SK-N-SH treated with all-trans-retinoic acid at 6 μM for 48 hours (cell line): ENCODE measurements at regions not wholly inside any gene's neighbourhood (a gene's known extent, or its start where the extent isn't known, plus 50 kb on each side); places are given as distances from the start of the nearest gene placed in this dataset.

Source experiments
- ATAC-seq: fragments of 200-7000 bp; cut with Tn5 transposase; 3 replicates; pipeline ENCODE4 v1.9.1; 2020; ENCODE audit warnings: mild to moderate bottlenecking, moderate library complexity
- ARNTL ChIP-seq: fragments of 450-650 bp; formaldehyde crosslinking; IDR thresholded peaks from 2 replicates; pipeline ENCODE4 v1.5.0; 2020; ENCODE audit warnings: low read depth, mild to moderate bottlenecking, moderate library complexity, borderline replicate concordance
- BACH2 ChIP-seq: fragments of 250-450 bp; sonication (Bioruptor Pico); IDR thresholded peaks from 2 replicates; pipeline ENCODE4 v1.9.0; 2021; ENCODE audit warnings: mild to moderate bottlenecking, borderline replicate concordance
- CREB5 ChIP-seq: fragments of 250-450 bp; sonication (Bioruptor Pico); IDR thresholded peaks from 2 replicates; pipeline ENCODE4 v1.5.1; 2020; ENCODE audit warnings: low read depth, mild to moderate bottlenecking, moderate library complexity
- CSDC2 ChIP-seq: fragments of 250-450 bp; sonication (Bioruptor Pico); IDR thresholded peaks from 2 replicates; pipeline ENCODE4 v1.5.0; 2020; ENCODE audit warnings: mild to moderate bottlenecking, moderate library complexity
- ESRRG ChIP-seq: fragments of 250-450 bp; sonication (Bioruptor Pico); IDR thresholded peaks from 2 replicates; pipeline ENCODE4 v1.6.1; 2021; ENCODE audit warnings: mild to moderate bottlenecking
- GLIS3 ChIP-seq: fragments of 250-450 bp; sonication (Bioruptor Pico); IDR thresholded peaks from 2 replicates; pipeline ENCODE4 v1.5.0; 2020; ENCODE audit warnings: mild to moderate bottlenecking, moderate library complexity
- ISL1 ChIP-seq: fragments of 250-450 bp; sonication (Bioruptor Pico); IDR thresholded peaks from 2 replicates; pipeline ENCODE4 v2.1.2; 2022; ENCODE audit warnings: mild to moderate bottlenecking, moderate library complexity
- OSR1 ChIP-seq: fragments of 250-450 bp; sonication (Bioruptor Pico); IDR thresholded peaks from 2 replicates; pipeline ENCODE4 v1.8.0; 2022; ENCODE audit warnings: moderate library complexity, mild to moderate bottlenecking, inconsistent platforms
- PATZ1 ChIP-seq: fragments of 250-450 bp; sonication (Bioruptor Pico); IDR thresholded peaks from 2 replicates; pipeline ENCODE4 v1.8.0; 2020; ENCODE audit warnings: mild to moderate bottlenecking, moderate library complexity, borderline replicate concordance
- POU6F1 ChIP-seq: fragments of 250-450 bp; sonication (Bioruptor Pico); IDR thresholded peaks from 2 replicates; pipeline ENCODE4 v1.8.0; 2021; ENCODE audit warnings: low read depth, mild to moderate bottlenecking, moderate library complexity, borderline replicate concordance
- PPARA ChIP-seq: fragments of 250-450 bp; sonication (Bioruptor Pico); IDR thresholded peaks from 2 replicates; pipeline ENCODE4 v1.5.0; 2020; ENCODE audit warnings: mild to moderate bottlenecking, borderline replicate concordance
- RARB ChIP-seq: fragments of 250-450 bp; sonication (Bioruptor Pico); IDR thresholded peaks from 2 replicates; pipeline ENCODE4 v1.8.0; 2021; ENCODE audit warnings: mild to moderate bottlenecking, moderate library complexity
- SNAI2 ChIP-seq: fragments of 250-450 bp; sonication (Bioruptor Pico); IDR thresholded peaks from 2 replicates; pipeline ENCODE4 v1.5.0; 2020; ENCODE audit warnings: mild to moderate bottlenecking, moderate library complexity
- TCF4 ChIP-seq: fragments of 250-450 bp; sonication (Bioruptor Pico); IDR thresholded peaks from 2 replicates; pipeline ENCODE4 v1.8.0; 2021; ENCODE audit warnings: mild to moderate bottlenecking, moderate library complexity, borderline replicate concordance
- TOX ChIP-seq: fragments of 250-450 bp; sonication (Bioruptor Pico); IDR thresholded peaks from 2 replicates; pipeline ENCODE4 v1.8.0; 2021; ENCODE audit warnings: mild to moderate bottlenecking, moderate library complexity, borderline replicate concordance
- ZC3H10 ChIP-seq: fragments of 250-450 bp; sonication (Bioruptor Pico); IDR thresholded peaks from 2 replicates; pipeline ENCODE4 v1.5.1; 2021; ENCODE audit warnings: mild to moderate bottlenecking, moderate library complexity
- ZNF565 ChIP-seq: fragments of 450-650 bp; formaldehyde crosslinking; conservative IDR thresholded peaks from 2 replicates; pipeline ENCODE4 v1.5.0; 2020; ENCODE audit warnings: low read depth, mild to moderate bottlenecking, moderate library complexity
- ZNF8 ChIP-seq: fragments of 450-650 bp; formaldehyde crosslinking; IDR thresholded peaks from 2 replicates; pipeline ENCODE4 v1.5.0; 2020; ENCODE audit warnings: mild to moderate bottlenecking, moderate library complexity
- TF ChIP-seq, protein P1 (sequence below): fragments of 250-450 bp; sonication (Bioruptor Pico); IDR thresholded peaks from 2 replicates; pipeline ENCODE4 v1.5.1; 2021; ENCODE audit warnings: mild to moderate bottlenecking, moderate library complexity

DNA sequence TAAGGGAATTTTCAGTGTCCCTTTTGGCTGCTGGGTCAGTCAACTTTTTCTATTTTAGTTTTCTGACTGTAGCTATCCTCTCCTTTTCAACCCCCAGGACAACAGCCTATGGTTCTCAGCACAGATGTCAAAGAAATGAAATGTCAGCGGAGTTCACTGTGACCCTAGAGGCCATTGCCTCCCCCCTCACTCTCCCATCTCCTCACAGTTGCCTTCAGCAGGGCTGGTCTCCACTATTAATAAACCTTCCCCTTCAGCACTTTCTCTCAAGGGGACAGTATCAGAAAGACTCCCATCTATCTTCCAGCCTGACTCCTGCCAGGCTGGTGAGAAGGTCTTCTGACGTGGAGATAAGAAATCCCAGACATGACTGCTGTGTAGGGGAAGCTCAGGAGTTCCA, 137.1 kb upstream of the WSCD2 start:
- no peak for TF ChIP-seq ZC3H10 (CRISPR knock-in tag)
- TF ChIP-seq TCF4 (CRISPR knock-in tag) = no peak
- no peak for TF ChIP-seq OSR1 (CRISPR knock-in tag)
- no peak for TF ChIP-seq ZNF8 (CRISPR knock-in tag)
- no peak for TF ChIP-seq ESRRG
- TF ChIP-seq BACH2 (CRISPR knock-in tag) = no peak
- TF ChIP-seq PPARA (CRISPR knock-in tag) = no peak
- TF ChIP-seq ISL1 = no peak

DNA sequence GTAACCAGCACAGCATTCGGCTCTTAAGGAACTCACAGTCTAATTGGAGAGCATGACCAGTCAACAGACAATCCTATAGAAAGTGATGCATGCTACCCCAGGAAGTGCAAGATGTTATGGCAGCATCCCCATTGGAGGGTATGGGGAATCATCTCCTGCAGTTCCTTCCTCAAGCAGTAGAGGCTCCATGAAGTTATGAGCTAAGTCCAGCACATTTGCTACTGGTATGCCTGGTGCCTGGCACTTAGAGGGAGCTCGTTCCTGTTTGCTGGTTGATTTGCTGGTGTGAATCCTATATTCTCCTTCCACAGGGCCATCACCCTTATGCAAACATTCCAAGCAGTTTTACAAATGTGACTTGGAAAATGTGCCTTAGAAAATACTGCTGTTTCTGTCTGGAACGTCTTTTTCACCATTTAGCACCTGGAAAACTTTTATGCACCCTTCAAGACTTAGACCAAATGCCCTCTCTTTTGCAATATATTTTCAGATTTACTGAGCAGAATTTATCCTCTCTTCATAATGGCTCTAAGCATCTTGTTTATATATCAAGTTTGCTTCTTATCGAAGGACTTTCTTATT, 136.1 kb upstream of the WSCD2 start:
- no peak for ATAC-seq

More for the DNA sequence above, 137.1 kb upstream of the WSCD2 start:
- no peak for ATAC-seq

DNA sequence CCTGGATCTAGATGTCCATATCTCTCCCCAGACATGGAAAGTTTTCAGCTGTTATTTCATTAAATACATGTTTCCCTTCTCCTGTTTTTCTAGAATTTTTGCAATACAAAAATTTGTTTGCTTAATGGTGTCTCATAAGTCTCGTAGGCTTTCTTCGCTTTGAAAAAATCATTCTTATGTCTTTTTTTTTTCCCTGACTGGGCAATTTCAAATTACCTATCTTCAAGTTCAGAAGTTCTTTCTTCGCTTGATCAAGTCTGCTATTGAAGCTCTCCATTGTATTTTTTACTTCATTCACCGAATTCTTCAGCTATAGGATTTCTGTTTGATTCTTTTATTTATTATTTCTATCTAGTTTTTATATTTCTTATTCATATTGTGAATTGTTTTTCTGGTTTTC, 130.2 kb upstream of the WSCD2 start:
- no peak for ATAC-seq
- TF ChIP-seq OSR1 (CRISPR knock-in tag) (no peak), CSDC2 (CRISPR knock-in tag) (no peak), CREB5 (CRISPR knock-in tag) (no peak), SNAI2 (no peak)
- TF ChIP-seq, protein P1, sequence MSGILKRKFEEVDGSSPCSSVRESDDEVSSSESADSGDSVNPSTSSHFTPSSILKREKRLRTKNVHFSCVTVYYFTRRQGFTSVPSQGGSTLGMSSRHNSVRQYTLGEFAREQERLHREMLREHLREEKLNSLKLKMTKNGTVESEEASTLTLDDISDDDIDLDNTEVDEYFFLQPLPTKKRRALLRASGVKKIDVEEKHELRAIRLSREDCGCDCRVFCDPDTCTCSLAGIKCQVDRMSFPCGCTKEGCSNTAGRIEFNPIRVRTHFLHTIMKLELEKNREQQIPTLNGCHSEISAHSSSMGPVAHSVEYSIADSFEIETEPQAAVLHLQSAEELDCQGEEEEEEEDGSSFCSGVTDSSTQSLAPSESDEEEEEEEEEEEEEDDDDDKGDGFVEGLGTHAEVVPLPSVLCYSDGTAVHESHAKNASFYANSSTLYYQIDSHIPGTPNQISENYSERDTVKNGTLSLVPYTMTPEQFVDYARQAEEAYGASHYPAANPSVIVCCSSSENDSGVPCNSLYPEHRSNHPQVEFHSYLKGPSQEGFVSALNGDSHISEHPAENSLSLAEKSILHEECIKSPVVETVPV (CRISPR knock-in tag) = no peak

More for the DNA sequence above, 136.1 kb upstream of the WSCD2 start:
- TF ChIP-seq TOX (CRISPR knock-in tag) (no peak), BACH2 (CRISPR knock-in tag) (no peak), PPARA (CRISPR knock-in tag) (no peak), POU6F1 (CRISPR knock-in tag) (no peak), RARB (CRISPR knock-in tag) (no peak), GLIS3 (CRISPR knock-in tag) (no peak), PATZ1 (CRISPR knock-in tag) (no peak), ZNF8 (CRISPR knock-in tag) (no peak), ISL1 (no peak), ZC3H10 (CRISPR knock-in tag) (no peak), ARNTL (CRISPR knock-in tag) (no peak)

- no peak for ATAC-seq
- no peak for TF ChIP-seq OSR1 (CRISPR knock-in tag)
- no peak for TF ChIP-seq ZC3H10 (CRISPR knock-in tag)
- TF ChIP-seq RARB (CRISPR knock-in tag) = no peak
- TF ChIP-seq GLIS3 (CRISPR knock-in tag) = no peak
Measured at GRCh38 chr12:108000111-108000510, 129.0 kb upstream of the WSCD2 start.

DNA sequence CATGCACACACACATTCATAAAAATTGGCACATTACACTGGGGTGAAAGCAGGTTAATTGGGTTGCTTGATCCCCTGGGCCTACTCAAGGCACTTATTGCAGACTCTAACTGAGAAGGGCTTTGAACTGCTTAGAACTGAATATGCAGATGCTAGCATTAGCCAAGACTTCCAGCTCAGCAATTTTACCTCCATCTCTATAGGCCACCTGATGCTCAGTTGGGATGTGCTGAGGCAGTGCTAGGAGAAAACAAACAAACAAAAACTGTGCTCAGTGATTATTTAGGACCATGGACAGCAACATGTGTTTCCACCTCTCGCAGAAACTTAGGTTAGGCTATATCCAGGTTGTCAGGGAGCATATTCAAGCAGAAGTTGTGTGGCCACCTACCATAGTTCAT, 124.8 kb upstream of the WSCD2 start:
- no peak for ATAC-seq

More for the DNA sequence above, 124.8 kb upstream of the WSCD2 start:
- no peak for TF ChIP-seq SNAI2
- TF ChIP-seq TCF4 (CRISPR knock-in tag) = no peak
- TF ChIP-seq CSDC2 (CRISPR knock-in tag) = no peak
- TF ChIP-seq ZNF565 (CRISPR knock-in tag) = no peak
- no peak for TF ChIP-seq GLIS3 (CRISPR knock-in tag)
- TF ChIP-seq, protein P1 (CRISPR knock-in tag) = no peak
- no peak for TF ChIP-seq ESRRG
- TF ChIP-seq RARB (CRISPR knock-in tag) = no peak
- TF ChIP-seq PPARA (CRISPR knock-in tag) = no peak
